ENCODE measurements at regions not wholly inside any gene's neighbourhood (a gene's known extent, or its start where the extent isn't known, plus 50 kb on each side); places are given as distances from the start of the nearest gene placed in this dataset.

- Histone ChIP-seq H3K4me2 (no peak overlapping the region), H3K9me3 (no peaks in the 10 kb centered on the region; the same call in 2 of the 3 replicates), H3K4me1 (no peaks in the 10 kb centered on the region), H3K4me3 (no peak overlapping the region), H3K27ac (no peak overlapping the region)
- 78% methylated on average over 7 of the region's 7 CpGs for WGBS (ENCODE audit: missing lambda C conversion rate)
- TF ChIP-seq BCL3 (IDR thresholded peaks at IDR 0.05) (no peak), MYC (IDR thresholded peaks at IDR 0.05; ENCODE audit: borderline replicate concordance, low read length) (no peak), MAZ (IDR thresholded peaks at IDR 0.05; ENCODE audit: borderline replicate concordance, low read depth, low read length) (no peak), REST (IDR thresholded peaks at IDR 0.05) (no peak)
- CTCF ChIA-PET, result no interaction called here
- POLR2A ChIA-PET, result no interaction called here
- ATAC-seq (no peak), FAIRE-seq (no peak), DNase-seq (ENCODE audit: low read depth in 1 of 2, low spot score in 1 of 2) (no peak)
These were observed 95.3 kb upstream of the HIVEP3 start for GRCh38 chr1:42013881-42014470.

GRCh38 chr1:42012852-42013251 lies 94.1 kb upstream of the HIVEP3 start:
- Histone ChIP-seq H3K4me2 (no peak overlapping the region), H3K27ac (no peak overlapping the region), H3K4me3 (no peak overlapping the region), H3K4me1 (no peaks in the 10 kb centered on the region), H3K9me3 (no peaks in the 10 kb centered on the region)
- ChIA-PET CTCF (no interaction called here), POLR2A (no interaction called here)
- DNase-seq (ENCODE audit: low read depth in 1 of 2, low spot score in 1 of 2) (no peak), ATAC-seq (no peak), FAIRE-seq (no peak)
- WGBS (ENCODE audit: missing lambda C conversion rate), result 58% methylated on average over 1 of the region's 1 CpG
- no peak for TF ChIP-seq TP53 (CRISPR knock-in tag; IDR thresholded peaks at IDR 0.05)
- no peak for TF ChIP-seq PHF8 (IDR thresholded peaks at IDR 0.05; ENCODE audit: borderline replicate concordance, low read depth)

GRCh38 chr1:42010381-42010780 lies 91.7 kb upstream of the HIVEP3 start:
- Histone ChIP-seq H3K4me3 (no peak overlapping the region), H3K4me2 (no peak overlapping the region), H3K9me3 (no peaks in the 10 kb centered on the region), H3K4me1 (no peaks in the 10 kb centered on the region), H3K27ac (no peak overlapping the region)
- ATAC-seq (no peak), DNase-seq (ENCODE audit: low read depth in 1 of 2, low spot score in 1 of 2) (no peak), FAIRE-seq (no peak)
- no peak for TF ChIP-seq HMGXB4 (CRISPR knock-in tag; IDR thresholded peaks at IDR 0.05; ENCODE audit: borderline replicate concordance)
- TF ChIP-seq KDM1A (IDR thresholded peaks at IDR 0.05; ENCODE audit: low read depth), result no peak
- no peak for TF ChIP-seq TFCP2L1 (CRISPR knock-in tag; IDR thresholded peaks at IDR 0.05)
- no peak for TF ChIP-seq SREBF2 (IDR thresholded peaks at IDR 0.05)
- TF ChIP-seq ELK1 (IDR thresholded peaks at IDR 0.05; ENCODE audit: low read depth, low read length), result no peak
- no peak for TF ChIP-seq NFE2L2 (conservative IDR thresholded peaks at IDR 0.05; ENCODE audit: low read length)
- no peak for TF ChIP-seq PBX3 (IDR thresholded peaks at IDR 0.05)
- TF ChIP-seq CBX8 (IDR thresholded peaks at IDR 0.05), result no peak
- TF ChIP-seq MYC (IDR thresholded peaks at IDR 0.05; ENCODE audit: borderline replicate concordance, low read length), result no peak
- no peak for TF ChIP-seq E2F6 (IDR thresholded peaks at IDR 0.05; ENCODE audit: borderline replicate concordance, low read depth)
- TF ChIP-seq ZSCAN20 (CRISPR knock-in tag; IDR thresholded peaks at IDR 0.05), result no peak
- no peak for TF ChIP-seq FOXS1 (CRISPR knock-in tag; IDR thresholded peaks at IDR 0.05)
- no peak for TF ChIP-seq HDAC2 (IDR thresholded peaks at IDR 0.05)
- TF ChIP-seq RFX5 (IDR thresholded peaks at IDR 0.05), result no peak
- no peak for TF ChIP-seq BCL3 (IDR thresholded peaks at IDR 0.05)
- ChIA-PET CTCF (interaction anchor here (1.1 to 1.8 kb wide), 2 partner anchors 25 to 29 kb away, joined by 4 read pairs; no protein-coding TSS in a partner anchor), POLR2A (no interaction called here)
